Stimulated activated CD4-positive, alpha-beta T cell treated with anti-CD3 and anti-CD28 coated beads, Interleukin-15, amount 100 ng/mL, for 24 hours (primary cell): ENCODE measurements at regions not wholly inside any gene's neighbourhood (a gene's known extent, or its start where the extent isn't known, plus 50 kb on each side); places are given as distances from the start of the nearest gene placed in this dataset.

Experiments used
- DNase-seq: peaks from one replicate; pipeline ENCODE4 v3.0.0-alpha.2; 2020

DNA sequence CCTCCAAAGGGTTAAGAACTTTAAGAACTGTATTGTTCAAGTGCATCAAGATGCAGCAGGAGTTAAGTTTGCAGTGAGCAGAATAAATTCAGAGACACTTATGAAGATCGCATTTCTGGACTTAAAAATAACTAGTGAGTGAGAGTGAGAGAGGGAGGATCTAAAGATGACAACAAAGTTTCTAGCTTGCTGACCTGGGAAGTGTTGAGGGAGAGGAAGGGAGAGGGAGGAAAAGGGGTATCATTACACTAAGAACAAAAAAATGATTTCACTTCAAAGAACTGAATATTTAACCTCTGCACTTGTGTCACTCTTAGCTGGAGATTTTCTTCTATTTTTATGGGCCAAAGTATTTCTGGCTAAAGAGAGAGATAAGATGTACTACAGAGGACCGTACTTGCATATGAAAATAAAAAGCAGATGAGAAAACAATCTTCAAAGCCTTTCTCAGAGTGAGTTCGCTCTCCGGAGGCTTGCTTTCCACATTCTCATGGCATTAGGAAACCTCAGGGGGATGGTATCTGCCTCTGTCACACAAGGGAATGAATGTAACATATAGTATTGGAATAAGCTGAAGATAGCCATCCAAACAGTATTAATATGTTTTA, 91.4 kb upstream of the TJP1 start:
- no peak for DNase-seq

DNA sequence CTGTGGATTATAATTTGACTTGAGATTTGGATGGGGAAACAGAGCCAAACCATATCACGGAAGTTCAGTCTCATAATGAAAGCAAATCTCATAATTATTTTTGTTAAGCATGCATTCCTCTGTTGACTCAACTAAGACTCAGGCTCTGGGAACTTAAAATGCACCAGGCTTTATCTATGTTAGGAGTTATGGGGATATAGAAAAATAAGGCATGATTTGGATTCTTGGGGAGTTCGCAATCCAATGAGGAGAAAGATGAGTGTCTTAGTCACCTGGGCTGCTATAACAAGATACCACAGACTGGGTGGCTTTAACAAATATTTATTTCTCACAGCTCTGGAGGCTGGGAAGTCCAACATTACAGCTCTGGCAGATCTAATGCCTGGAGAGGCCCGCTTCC, 89.4 kb upstream of the TJP1 start:
- DNase-seq = no peak

DNA sequence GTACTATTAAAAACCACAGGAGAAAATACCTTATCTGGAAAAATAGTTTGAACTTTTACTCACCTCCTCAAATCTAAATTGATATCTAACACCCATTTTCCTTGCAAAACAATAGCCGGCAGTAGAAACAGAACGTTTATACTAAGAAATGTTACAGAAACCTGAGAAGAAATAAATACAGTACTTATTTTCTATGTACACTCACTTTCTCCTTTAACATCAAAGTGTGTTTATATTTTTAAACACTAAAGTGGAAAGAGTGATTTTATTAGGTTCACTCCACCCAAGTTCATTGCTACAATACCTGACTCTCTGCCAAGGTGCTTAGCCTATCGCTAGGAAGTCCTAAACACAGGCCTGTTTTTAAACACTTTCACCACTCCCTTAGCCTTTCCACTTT, 87.8 kb upstream of the TJP1 start:
- DNase-seq = no peak

GRCh38 chr15:29904757-29905417, 82.6 kb upstream of the TJP1 start:
- DNase-seq = no peak

DNA sequence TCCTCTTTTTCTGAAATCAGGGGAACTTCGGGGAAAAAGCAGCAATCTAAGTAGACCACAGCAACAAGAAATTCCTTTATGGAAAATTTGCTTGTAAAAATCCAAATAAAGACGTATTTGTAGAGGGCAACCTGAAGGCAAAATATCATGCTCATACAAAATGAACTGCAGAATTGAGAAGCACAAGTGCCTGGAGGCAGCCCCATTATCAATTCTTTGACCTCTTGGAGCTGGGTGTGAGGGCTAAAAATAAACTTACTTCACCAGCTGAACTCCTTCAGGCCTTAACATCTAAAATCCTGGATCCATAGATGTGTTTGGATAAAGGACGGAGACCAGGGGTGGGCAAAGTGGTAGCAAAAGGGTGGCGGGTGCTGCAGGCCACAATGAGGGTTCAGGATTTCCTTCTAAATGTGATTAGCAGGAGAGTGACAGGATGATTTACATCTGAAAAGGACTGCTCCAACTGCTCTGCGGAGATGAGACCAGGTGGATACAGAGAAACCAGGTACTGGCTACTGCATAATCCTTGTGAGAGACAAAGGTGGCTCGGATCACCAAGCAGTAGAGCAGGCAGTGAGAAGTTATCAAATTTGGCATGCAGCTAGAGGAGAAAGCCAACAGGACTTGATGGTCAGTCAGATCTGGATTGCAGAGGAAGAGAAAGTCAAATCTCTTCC, 81.7 kb upstream of the TJP1 start:
- DNase-seq = no peak

GRCh38 chr15:29903028-29903427, 80.8 kb upstream of the TJP1 start:
- no peak for DNase-seq

DNA sequence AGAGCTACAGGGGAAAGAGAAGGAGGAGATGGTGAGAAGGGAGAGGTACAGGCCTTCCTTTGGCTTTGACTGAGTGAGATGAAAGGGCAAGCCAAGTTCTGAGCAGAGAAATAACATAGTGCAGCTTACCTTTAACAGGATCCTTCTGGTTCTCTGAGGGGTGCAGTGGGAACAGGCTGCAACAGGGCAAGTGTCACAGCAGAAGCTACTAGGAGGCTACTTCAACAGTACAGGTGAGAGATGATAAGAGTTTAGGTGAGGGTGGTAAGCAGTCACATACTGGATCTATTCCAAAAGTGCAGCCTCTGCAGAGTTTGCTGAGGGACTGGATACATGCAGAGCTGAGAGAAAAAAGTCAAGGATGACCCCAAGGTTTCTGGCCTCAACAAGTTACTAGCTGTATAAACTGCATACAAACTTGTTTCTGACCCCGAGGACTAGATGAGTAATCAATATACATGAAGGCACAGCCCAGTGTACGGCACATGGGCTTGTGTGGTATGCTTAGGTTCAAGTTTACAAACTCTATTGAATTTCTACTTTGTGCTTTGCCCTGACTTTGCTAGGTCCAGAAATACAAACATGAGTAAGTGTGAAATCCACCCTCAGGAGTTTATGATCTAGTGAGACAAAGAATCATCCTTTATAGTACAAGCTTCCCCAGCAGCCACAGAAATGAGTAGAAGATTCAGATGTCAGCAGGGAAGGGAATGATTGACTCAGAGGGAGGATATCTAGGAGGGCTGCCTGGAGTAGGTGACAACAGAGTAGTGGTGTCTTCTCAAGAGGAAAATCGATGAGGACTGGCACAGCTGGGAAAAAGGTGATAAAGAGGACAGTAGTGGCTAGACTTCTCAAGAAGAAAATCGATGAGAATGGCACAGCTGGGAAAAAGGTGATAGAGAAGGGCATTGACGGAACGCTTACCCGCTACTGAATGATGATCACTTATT, 78.2 kb upstream of the TJP1 start:
- DNase-seq = no peak

DNA sequence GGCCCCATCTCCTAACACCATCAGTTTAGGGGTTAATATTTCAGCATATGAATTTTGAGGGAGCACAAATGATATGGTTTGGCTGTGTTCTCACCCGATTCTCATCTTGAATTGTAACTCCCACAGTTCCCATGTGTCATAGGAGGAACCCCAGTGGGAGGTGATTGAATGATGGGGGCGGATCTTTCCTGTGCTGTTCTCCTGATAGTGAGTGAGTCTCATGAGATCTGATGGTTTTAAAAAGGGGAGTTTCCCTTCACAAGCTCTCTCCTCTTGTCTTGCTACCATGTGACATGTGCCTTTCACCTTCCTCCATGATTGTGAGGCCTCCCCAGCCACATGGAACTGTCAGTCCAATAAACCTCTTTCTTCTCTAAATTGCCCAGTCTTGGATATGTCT, 73.8 kb upstream of the TJP1 start:
- no peak for DNase-seq

GRCh38 chr15:29891096-29891457, 68.8 kb upstream of the TJP1 start:
- DNase-seq = no peak

DNA sequence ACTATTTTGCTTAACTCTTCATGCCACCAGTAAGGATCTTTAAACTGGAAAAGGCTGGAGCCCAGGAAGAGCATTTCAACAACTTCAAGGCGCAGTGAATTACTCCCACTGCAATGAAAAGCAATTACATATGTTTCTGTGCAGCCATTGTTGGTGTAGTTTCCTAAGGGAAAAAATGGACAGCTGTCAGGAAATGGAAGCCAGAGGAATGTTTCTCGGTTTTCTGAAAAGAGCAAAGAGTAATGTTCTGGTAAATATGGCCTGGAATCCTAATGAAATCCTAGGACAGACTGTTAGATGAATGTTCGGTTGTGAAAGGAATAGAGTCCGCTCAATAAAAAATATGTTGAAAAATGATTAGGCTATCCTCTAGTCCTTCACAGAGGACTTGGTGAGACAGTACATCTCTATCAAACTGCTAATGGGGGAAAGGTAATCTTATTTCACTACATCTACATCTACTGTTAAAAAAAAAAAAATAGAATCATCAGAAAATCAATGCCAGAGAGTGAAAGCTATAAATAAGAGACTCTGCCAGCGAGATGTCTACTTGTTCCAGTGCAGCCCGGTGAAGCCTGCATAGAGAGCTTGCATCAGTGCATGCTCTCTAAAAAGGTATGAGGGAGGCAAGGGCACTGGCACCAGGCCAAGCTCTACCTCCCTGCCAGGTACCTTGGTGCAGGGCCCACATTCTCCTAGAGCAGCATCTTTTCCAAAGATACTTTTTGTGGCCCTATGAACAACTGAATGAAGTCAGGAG, 68.2 kb upstream of the TJP1 start:
- DNase-seq = no peak

GRCh38 chr15:29889542-29890329, 67.5 kb upstream of the TJP1 start:
- no peak for DNase-seq

DNA sequence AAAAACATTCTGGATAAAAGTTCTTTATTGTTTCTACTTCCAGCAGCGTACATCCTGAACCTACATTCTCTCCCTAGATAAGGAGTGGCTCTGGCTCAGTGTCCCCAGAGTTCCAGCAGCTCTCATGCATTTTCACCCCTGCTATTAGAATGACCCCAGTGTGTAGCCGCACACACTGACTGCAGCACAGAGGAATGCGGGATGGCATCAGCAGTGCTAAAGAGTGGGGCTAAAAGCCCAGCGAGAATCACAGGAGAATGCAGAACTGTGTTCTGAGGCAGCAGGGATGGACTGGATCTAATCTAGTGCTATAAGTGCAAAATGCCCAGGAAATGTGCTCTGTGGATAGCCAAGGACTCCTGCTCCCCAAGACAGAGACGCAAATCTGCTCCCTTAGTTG, 66.4 kb upstream of the TJP1 start:
- DNase-seq = no peak

DNA sequence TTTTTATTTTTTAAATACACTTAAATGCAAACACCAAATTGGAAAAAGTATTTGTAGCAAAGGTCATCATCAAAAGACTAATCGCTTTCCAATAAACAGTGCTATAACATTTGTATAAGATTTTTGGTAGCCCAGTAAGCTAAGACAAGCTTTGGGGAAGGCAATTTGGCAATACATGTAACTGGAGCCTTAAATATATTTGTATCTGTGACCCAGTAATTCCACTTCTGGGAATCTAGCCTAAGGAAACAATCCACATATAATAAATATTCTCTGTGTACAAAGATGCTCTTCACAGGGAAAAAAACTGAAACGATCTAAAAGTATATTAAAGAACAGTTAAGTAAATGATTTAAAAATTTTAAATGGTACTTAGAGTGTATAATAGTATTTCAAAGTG, 65.5 kb upstream of the TJP1 start:
- DNase-seq = no peak

GRCh38 chr15:29885183-29885582, 62.9 kb upstream of the TJP1 start:
- DNase-seq = no peak

DNA sequence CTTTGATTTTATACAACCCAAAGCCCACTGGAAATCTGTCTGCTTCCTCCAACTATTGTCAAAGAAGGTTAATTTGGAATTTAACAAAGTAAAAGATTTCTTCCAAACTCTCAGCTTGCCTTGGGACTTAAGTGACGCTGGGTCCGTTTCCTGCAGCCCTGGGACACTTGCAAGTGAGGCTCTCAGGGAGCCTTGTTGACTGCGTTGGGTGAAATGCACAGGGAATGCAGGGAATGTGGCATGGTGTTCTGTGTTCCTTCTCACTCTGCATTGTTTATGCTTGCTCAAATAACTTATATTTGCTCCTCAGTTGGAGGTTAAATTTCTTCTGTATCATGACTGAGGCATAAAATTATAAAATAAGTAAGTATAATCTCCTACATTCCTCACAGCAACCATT, 60.9 kb upstream of the TJP1 start:
- DNase-seq = no peak

GRCh38 chr15:29880886-29881285, 58.6 kb upstream of the TJP1 start:
- DNase-seq = no peak

DNA sequence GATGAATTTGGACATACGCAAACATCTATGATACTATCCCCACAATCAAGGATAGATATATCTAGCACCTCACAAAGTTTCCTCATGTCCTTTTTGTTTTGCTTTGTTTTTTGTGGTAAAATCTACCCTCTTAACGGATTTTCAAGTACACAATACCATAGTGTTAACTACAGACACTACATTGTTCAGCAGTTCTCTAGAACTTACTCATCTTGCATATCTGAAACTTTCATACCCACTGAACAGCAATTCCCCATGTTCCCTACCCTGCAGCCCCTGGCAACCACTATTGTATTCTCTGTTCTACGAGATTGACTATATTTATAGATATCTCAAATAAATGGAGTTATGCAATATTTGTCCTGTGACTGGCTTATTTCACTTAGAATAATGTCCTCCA, 58.1 kb upstream of the TJP1 start:
- no peak for DNase-seq

DNA sequence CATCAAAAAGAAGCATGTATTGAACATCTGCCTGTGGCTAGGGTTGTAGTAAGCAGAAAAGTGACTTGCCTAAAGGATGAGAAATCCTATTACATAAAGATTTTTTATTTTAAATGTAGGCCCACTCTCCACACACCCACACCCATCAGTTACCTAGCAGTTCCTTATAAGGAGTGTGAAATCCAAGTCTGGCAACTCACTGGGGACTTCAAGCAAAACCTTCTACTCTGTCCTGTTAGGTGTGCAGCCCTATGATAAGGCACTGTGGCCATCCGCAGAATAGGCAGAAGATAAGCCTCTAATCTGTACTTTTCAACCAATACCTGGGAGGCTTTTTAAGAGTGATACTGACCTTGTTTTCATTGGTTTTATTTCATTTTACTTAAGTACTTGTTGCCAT, 52.7 kb upstream of the TJP1 start:
- no peak for DNase-seq

GRCh38 chr15:29873947-29874411, 51.7 kb upstream of the TJP1 start:
- no peak for DNase-seq

DNA sequence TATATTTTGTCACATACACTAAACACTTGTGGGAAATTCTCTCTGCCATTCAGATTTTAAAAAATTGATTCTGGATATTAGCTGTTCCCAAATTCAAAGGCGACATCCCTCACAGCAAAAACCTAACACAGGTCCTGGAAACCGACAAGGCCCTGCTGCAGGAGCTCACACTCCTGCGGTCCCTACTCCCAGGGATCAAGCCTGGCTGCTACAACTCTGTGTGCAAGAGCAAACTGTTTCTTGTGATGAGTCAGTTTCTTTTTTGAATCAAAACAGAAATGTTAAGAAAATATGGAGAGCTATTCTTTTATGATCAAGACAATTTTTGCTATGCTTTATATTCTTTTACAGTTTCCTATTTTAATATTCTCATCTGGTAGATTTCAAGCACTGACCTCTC, 51.0 kb upstream of the TJP1 start:
- no peak for DNase-seq

GRCh38 chr15:29872716-29873115, 50.4 kb upstream of the TJP1 start:
- no peak for DNase-seq
